ENCODE measurements at regions not wholly inside any gene's neighbourhood (a gene's known extent, or its start where the extent isn't known, plus 50 kb on each side); places are given as distances from the start of the nearest gene placed in this dataset.

- TF ChIP-seq CTCF (IDR thresholded peaks at IDR 0.05) (no peak), POLR2A (IDR thresholded peaks at IDR 0.05) (no peak), POLR2AphosphoS5 (IDR thresholded peaks at IDR 0.05) (no peak), EP300 (IDR thresholded peaks at IDR 0.05) (no peak)
Measured at GRCh38 chr5:37930350-37930749, 90.5 kb upstream of the GDNF start.
